Epidermal melanocyte (primary cell): ENCODE measurements at regions not wholly inside any gene's neighbourhood (a gene's known extent, or its start where the extent isn't known, plus 50 kb on each side); places are given as distances from the start of the nearest gene placed in this dataset.

Experiments
- DNase-seq: peaks from one replicate; pipeline ENCODE4 v3.0.0; 2011; ENCODE audit warnings: low spot score; ENCODE audit not compliant: insufficient read length

DNA sequence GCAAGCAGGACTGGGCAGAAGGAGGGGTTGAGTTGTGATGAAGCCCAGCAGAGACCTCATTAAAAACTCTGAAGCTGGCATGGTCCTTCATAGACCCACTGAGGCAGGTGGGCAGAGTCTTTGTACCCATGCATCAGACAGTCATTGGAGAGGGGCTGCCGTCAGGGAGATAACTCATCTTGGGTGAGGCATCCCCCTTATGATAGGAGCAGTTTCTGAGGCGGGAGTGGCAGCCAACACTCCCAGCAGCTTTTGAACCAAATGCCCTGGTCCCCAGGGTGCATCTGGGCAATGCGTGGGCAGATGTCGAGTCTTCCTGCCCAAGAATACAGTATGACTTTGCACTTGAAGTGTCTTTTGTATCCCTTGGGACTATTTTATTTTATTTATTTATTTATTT, 68.1 kb downstream of the HTR5A start:
- DNase-seq: no peak

DNA sequence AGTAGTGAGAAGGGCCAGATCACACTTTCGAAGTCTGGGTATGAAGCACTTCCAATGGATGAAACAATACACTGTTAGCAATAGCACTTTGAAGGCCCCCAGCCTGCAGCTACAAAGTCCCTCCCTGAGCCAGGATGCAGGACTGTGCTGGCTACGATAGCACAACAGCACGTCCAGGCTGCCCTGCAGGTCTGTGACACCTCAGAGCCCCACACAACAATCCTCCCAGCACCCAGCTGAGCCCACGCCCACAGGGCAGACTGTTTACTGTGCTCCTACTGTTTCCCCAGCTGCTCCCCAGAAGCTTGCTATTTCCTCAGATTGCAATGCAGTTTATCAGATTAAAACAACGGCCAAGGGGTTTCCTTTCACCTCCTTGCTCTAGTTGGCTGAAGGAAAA, 71.4 kb downstream of the HTR5A start:
- no peak for DNase-seq

DNA sequence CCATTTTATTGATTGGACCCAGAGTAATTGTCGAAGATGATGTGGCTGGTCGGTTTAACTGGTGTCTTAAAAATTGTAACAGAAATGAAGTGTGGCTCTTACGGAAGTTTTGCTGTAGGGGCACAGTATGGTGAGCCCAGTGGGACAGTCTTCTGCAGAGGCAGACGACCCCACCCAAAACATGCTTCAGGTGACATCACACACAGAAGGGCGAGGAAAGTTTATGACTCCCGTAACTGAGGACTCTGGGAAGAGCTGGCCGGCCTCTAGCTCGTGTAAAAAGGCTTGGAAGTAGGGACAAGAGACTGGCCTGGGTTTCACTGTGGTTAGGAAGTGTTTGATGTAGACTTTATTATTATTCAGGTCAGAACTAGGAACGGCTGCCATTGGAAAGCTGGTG, 73.3 kb downstream of the HTR5A start:
- no peak for DNase-seq

- no peak for DNase-seq
Observed at GRCh38 chr7:155144371-155144770, 74.2 kb downstream of the HTR5A start.

DNA sequence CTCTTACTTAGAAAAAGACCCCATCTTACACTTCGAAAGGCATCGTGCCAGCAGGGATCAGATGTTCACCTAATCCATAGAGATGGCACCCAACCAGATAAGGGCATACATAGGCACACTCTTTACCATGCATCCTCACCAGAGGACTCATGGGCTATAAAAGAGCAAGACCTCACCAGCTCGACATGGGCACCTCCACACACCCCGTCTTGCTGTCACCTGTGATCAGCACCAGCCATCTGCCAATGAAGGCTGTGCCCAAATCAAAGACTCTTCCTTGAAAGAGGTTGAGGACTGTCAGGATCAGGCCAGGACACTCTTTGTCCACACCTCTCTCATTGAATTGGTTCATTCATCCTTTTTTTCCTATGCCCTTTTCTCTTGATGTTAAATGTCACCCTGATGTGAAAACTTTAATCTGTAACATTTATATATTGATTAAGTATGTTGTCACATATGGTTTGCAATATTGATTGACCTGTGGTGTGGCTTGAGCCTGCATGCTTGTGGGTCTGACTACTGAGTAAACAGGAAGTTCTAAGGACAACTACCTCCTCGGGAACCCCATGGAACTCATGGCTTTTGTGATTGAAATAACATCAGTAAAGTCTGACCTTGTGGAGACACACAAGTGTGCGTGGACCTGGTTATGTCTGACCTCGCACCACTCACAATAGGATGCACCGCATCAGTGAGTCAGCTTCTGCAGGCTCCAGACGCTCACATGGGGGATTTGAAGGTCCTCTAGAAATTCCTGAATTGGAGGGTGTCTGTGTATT, 75.5 kb downstream of the HTR5A start:
- DNase-seq: no peak

DNA sequence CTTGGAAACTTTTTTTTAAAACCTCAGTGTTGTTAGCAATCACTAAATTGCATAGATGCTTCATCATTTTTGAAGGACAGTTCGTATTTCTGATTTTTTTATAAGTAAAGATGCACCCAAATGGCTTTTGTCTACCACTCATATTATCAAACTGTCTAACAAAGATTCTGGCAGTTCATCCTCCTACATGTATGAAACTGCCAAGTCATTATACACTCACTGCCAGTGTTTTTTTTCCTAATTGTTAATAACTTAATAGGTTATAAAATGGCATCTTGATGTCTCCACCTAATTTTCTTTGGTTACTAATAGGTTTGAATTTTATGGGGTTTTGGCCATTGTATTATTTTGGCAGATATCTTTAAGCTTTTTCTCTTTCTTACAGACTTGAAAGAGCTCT, 77.0 kb downstream of the HTR5A start:
- DNase-seq: no peak

DNA sequence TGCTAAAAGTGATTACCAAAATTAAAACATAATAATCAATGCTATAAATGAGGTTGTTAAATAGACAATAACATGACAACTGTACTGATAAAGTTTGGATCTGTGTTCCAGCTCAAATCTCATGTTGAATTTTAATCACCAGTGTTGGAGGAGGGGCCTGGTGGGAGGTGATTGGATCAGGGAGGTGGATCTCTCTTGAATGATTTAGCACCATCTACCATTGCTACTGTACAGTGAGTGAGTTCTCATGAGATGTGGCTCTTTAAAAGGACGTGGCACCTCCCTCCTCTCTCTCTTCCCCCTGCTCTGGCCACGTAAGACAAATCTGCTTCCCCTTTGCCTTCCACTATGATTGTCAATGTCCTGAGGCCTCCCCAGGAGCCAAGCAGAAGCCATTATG, 77.5 kb downstream of the HTR5A start:
- DNase-seq: no peak

DNA sequence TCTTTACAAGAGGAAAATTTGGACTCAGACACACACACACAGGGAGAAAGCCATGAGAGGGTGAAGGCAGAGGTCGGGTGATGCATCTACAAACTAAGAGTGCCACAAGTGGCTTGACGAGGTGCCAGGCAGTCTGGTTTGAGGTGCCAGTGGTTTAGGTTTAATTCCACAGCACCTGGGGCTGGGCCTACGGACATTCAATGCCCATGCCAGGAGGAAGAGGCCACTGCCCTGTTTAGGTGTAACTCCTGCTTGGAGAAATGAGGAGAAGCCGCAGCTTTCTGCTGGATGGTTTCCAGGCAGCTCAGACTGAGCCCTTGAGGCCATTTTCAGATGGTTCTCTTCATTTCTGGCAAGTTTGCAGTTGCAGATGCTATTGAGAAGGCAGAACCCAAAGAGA, 83.6 kb downstream of the HTR5A start:
- DNase-seq: no peak

DNA sequence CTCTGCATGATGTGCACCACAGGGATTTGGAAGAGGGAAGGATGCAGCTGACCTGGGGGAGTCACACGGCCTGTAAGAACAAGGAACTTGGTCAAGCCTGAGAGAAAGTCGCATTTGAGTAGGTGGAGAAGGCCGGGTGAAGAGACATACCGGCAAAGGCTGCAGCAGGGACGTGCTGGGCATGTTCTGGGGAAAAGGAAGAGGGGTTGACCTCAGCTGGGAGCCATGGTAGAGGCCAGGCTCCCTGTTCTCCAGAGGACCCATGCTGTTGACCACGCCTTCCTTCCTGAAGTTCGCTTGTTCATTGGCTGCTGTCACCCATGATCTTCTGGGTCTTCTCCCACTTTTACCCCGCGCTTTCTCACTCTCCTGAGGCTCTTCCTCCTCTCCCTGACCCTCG, 84.5 kb downstream of the HTR5A start:
- DNase-seq: no peak

- no peak for DNase-seq
Observed at GRCh38 chr7:155161690-155162089, 91.6 kb downstream of the HTR5A start.

DNA sequence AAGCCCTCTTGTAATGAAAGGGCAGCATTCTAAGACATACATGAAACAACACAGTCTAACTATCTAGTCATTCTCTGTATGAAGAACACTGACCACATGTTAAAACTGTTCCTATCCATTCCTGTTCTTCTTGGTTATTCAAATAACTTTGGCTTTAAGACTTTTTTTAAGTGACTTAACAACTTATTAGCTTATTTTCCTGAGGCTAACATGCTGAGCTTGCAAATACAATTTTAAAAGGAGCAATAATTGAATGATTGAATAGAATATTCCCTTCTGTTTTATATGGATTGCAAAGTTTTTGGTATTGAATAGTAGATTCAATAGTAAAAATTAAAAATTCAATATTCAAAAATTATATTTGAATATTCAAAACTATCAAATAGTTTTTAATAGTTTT, 92.3 kb downstream of the HTR5A start:
- DNase-seq: no peak

DNA sequence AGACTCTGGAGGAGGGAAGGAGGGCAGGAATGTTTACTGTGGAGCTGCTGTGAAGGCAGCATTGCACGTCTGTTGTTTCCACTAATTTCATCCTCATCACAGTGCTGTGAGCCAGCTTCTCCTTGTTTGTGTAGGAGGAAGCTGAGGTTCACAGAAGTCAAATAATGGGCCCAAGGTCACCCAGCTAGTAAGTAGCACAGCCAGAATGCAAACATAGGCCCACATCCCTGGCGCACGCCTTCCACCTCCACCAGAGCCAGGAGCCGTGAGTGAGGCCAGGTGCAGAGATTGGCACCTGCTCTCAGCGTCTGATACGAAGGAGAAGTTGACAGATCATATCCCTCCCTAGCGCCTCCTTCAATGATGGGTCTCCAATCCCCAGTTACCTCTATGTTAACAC, 93.6 kb downstream of the HTR5A start:
- DNase-seq: no peak

DNA sequence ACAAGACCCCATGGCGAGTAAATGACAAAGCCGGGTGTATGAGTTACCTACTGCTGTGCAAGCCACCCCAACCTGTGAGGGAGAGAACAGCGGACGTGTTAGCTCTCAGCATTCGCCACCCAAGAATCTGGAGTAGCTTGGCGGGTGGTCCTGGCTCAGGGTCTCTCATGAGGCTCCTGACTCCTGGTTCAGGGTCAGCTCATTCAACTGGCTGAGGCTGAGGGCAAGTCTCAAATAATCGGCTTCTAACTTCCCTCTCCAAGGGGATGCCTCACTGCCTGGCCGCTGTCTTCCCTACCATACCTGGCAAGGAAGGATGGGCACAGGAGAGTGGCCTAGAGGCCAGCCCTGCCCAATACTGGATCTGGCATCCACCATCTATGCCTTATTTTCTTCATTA, 94.2 kb downstream of the HTR5A start:
- no peak for DNase-seq

DNA sequence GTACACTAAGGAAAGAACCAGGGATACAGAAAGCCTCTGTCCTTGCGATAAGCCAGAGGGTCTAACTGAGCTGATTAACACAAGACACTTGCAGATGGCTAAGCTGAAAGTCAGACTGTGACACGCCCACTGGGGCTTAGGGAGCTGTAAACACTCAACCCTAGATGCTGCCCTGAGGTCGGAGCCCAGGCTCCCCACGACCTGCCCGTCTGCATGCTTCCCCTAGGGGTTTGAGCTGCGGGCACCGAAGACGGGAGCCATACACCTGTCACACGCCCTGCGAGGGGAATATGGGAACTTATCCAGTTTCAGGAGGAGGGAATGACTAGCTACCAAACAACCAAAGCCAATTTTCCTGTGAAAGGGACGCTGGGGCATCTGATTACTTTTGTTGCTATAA, 96.0 kb downstream of the HTR5A start:
- DNase-seq: no peak

DNA sequence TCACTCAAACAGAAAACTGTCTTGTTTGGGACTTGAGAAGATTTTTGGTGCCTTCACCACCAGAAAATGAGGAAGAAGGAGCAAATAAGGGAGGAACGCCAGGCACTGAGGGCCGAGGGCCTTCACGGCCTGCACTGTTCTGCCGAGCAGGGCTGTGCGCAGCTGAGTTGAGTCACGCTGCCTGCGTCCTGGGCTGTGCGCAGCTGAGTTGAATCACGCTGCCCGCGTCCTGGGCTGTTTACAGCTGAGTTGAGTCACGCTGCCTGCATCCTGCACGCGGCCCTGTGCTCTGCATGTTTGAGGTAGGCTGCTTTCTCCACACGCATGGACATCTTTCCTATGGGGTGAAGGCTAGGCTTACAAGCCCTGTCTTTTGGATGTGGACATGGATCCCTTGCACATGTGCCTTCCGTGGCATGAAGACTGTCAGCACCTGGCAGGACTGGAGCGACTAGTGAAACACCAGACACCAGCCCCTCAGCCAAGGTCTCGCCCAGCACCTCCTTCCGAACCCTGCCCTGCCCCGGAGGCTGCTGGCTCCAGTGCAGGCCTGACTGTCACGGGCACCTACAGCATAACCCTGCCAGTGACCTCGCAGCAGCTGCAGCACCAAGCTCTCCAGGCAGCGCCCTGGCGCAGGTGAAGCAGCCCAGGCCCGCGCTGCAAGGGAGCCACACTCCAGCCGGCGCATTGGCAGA, 96.7 kb downstream of the HTR5A start:
- DNase-seq: peak; percentile 26

DNA sequence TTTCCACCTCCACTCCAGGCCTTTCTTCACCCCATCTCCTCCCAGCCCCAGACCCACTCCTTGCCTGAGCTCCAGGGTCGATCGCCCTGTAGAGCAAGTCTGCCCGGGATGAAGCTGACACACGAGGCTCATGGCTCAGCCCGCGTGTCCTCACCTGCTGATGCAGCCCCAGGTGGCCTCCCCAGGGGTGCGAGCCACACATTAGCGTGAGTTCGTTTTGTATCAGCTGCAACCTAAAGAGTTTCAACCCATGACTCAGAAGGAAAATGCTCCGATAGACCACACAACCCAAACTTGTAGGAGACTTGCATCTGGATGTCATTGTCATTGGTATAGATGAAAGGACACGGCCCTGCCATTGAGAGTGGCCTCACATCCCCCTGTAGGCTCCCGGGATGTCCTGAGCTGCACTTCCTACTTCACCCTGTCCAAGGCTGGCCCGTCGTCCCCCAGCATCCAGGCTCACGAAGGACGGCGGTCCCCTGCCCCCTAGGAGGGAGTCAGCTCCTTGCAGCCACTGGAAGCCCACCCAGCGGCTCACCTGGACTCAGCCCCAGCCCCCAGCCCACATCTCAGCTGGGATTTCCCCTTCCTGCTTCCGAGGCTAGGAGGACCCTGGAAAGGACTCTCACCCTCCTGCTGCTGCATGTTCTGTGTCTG, 97.7 kb downstream of the HTR5A start:
- DNase-seq: no peak

- DNase-seq: no peak
Observed at GRCh38 chr7:155168597-155169480, 98.7 kb downstream of the HTR5A start.

- DNase-seq: no peak
Observed at GRCh38 chr7:155169498-155170065, 99.5 kb downstream of the HTR5A start.

DNA sequence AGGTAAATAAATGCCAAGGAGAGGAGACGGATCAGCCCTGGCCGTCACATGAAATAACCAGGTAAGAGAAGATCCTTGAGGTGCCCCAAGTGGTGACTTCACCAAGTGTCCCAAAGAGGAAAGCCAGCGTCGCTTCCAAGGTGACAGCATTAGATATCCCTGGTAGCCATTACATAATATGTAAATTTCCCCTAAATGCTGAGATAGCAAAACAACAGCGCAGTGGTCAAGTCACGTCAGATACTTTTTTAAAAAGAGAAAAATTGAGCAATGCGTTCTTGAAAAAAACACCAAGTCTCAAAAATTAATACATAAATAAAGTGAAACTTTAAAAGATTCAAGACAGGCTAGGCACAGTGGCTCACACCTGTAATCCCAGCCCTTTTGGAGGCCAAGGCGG, 100.2 kb downstream of the HTR5A start:
- DNase-seq: no peak

- no peak for DNase-seq
Observed at GRCh38 chr7:155172141-155172540, 102.0 kb downstream of the HTR5A start.

DNA sequence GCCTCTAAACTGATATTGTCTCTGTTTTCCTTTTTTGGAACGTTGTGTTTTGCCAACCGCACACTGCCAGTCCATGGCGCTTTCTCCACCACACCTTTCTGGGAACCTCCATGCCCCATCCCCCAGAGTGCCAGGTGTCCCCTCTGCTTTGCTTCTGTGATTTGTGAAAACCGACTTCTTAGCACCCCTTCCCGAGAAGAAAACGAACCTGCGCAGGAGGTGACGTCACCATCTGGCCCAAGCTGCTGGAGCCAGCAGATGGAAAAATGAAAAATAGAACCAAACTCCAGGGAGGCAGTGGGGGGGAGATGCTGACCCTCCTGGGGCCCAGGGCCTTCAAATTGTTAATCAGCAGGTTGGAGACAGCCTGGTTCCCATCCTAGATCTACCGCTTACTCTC, 103.8 kb downstream of the HTR5A start:
- no peak for DNase-seq
